DMS153 treated with DMSO at 0.1 percent for 48 hours (cell line): ENCODE measurements at regions not wholly inside any gene's neighbourhood (a gene's known extent, or its start where the extent isn't known, plus 50 kb on each side); places are given as distances from the start of the nearest gene placed in this dataset.
"Not testable (repeated sequence)": the region's sequence is repeated elsewhere in the genome, so short reads cannot be mapped to it uniquely, and the experiment has no call there.

Experiments used
- DNase-seq: peaks from one replicate; lab custom pipeline; 2025; ENCODE audit not compliant: unreplicated experiment; lab: John Stamatoyannopoulos, UW

DNA sequence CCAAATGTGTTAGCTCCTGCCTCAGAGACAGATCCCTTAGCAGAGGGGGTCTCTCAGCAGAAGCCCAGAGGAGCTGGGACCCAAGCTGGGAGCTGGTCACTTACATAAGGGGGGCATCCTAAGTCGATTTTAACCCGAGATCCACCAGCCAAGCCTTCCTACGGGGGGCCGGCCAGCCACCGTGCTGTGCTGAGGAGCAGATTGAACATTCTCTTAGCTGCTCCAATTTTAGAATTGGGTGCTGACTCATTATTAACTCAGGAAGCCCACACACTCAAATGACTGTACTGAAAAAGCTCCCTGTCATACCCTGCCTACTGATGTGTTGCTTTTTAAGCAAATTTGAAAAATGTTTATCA lies 373.0 kb downstream of the BCL2L11 start:
- DNase-seq, result not testable (repeated sequence)

DNA sequence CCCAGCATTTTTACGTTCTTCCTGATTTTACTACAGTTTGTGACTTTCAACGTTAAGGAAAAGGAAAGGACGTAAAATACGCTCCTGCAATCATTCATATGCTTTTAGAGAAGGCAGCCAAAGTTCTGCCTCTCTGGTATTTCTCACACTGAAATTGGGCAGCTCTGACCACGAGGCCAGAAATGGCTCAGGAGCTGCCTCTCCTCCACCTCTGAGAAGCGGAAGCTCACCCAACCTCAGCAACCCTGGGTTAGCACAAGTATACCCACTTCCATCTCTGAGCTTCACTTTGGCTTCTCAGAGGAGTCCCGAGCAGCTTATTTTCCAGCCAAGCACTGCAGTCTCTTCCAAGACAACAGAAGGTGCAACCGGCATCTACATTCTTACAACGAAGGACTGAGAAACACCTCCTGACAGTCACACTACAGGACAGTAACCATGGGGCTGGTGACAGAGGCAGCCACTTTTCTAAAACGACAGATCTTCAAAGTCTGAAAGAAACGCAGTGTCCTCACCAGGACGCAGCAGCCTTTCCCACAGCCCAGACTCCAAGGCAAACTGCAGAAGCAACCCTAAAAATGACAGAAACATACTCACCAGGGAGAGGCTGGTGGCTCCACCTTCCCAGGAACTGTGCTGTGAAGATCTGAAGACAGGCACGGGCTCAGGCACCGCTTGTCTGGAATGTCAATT lies 373.7 kb downstream of the BCL2L11 start:
- DNase-seq, result not testable (repeated sequence)

DNA sequence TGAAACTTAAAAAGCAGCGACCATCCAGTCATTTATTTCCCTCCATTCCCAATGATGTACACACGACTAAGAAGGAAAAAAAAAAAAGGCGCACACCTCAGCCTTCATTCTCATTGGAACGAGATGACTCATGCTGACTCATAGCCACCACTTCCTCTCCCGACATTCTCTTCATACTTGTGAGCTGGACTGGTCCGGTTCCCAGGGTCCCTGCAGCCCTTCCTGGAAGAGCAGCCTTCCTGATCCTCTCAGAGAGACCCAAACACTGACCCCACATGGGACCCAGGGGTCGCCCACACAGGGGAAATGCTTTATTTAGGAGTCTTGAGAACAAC lies 374.2 kb downstream of the BCL2L11 start:
- DNase-seq, result not testable (repeated sequence)

DNA sequence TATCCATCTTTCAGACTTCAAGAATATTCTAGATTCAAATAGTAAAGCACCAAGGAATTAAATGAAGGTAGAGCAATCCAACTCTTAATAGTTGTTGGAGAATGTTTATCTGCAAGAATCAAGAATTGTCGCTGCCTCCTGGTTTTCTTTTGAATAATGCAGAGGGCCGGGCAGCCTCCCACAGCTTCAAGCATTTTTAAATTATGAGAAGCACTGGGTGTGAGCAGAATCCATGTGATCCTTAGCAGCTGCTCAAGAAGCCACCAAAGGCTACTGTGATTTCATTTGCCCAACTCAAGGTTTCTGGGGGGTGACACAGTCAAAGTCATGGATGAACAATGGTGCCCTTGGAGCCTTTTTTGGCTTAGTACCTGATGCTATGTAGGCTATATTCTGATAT lies 374.9 kb downstream of the BCL2L11 start:
- not testable (repeated sequence) for DNase-seq

- DNase-seq, result not testable (repeated sequence)
Measured at GRCh38 chr2:111496176-111496575, 375.5 kb downstream of the BCL2L11 start.

GRCh38 chr2:111496860-111497259 lies 376.1 kb downstream of the BCL2L11 start:
- not testable (repeated sequence) for DNase-seq

DNA sequence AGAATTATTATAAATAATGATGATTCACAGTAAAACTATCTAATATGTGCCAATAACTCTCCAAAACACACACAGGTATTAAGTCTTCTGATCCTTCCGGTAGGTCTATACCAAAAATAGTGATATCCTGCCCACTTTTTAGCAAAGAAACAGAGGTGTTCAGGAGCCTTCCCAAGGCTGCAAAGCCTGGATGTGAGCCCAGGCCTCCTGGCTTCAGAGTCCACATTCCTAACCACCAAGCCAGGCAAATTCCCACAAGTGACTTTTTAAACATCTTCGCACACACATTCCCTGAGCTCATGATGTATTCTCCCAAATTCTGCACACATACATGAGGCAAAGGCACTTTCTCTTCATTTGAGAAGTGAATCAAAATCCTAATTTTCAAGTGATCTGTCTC lies 376.6 kb downstream of the BCL2L11 start:
- not testable (repeated sequence) for DNase-seq

- not testable (repeated sequence) for DNase-seq
Measured at GRCh38 chr2:111500536-111501062, 379.9 kb downstream of the BCL2L11 start.

DNA sequence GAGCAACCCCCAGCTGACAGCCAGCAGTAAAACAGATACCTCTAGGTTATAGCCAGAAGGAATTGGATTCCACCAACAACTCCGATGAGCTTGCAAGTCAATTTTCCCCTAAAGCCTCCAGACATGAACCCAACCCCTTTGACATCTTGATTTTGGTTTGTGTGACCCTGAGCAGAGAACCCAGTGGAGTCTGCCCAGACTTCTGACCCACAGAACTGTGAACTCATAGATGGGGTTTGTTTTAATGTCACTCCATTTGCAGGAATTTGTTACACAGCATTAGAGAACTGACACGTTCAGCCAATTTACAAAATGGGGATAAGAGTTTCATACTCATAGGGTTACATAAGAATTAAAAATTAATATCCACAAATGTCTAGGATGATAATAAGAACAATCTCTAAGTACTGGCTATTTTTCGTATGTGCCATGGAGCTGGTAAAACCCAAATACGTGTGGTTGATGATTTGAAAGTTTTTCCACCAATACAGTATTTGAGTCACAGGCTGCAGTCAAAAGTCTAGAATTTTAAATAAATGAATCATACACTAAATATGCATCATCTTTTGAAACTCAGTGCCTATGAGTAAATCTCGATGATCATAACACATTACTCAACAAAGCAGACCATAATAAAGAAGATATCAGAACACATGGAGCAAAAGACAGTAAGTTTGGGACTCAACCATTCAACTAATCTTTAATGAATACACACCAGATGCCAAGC lies 380.0 kb downstream of the ANAPC1 start:
- not testable (repeated sequence) for DNase-seq

DNA sequence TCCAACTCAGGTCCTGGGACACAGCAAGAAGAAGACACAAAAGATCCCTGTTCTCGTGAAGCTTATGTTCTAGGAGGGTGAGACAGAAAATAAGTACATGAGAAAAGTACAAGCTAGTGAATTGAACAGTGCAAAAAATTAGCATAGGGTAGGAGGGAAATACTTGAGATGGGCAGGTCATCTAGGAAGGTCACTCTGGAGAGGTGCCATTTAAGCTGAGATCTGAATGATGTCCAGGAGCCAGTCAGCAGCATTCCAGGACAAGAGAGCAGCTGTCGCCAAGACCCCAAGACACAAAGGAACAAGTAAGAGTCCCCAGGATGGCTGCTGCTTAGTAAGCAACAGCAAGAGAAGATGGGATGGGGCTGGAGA lies 379.4 kb downstream of the ANAPC1 start:
- not testable (repeated sequence) for DNase-seq

DNA sequence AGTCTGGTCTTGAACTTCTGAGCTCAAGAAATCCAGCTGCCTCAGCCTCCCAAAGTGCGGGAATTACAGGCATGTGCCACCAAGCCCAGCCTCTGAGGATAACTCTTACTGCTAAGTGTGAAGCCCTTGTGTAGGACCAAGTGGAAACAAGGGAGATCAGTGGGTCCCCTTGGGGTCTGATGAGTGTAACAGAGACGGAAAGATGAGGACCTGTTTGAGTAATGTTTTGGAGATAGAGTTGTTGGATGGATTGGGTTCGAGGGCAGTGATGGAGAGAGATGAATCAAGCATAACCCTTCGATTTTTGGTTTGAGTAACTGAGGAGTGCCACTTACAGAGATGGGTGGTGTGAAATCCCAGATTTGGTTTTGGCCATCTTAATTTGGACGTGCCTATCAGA lies 378.7 kb downstream of the ANAPC1 start:
- DNase-seq, result not testable (repeated sequence)

- not testable (repeated sequence) for DNase-seq
Measured at GRCh38 chr2:111506936-111507335, 377.1 kb downstream of the ANAPC1 start.

DNA sequence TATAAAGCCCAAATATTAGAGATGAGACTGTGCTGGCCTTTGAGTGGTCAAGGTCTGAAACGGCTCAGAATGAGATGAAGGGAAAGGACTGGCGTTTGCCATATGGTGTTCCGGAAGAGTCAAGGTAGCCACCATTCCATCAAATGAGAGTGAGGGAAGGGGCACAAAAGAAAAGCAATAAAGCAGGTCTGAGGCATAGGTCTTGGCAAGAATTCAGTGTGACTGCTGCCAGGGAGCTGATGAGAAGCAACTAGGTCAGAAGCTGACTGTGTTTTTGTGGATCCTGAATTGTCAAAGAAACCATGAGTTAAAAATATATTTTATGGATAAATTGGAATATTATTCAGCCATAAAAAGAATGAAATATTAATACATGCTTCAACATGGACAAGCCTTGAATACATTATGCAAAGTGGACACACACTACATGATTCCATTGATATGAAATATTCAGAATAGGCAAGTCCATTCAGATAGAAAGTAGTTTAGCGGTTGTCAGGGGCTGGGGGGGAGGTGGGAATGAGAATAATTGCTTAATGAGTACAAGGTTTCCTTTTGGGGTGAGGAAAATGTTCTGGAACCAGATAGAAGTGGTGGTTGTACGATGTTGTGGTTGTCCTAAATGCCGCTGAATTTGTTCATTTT lies 374.6 kb downstream of the ANAPC1 start:
- DNase-seq, result not testable (repeated sequence)

GRCh38 chr2:111510384-111510783 lies 373.6 kb downstream of the ANAPC1 start:
- not testable (repeated sequence) for DNase-seq

DNA sequence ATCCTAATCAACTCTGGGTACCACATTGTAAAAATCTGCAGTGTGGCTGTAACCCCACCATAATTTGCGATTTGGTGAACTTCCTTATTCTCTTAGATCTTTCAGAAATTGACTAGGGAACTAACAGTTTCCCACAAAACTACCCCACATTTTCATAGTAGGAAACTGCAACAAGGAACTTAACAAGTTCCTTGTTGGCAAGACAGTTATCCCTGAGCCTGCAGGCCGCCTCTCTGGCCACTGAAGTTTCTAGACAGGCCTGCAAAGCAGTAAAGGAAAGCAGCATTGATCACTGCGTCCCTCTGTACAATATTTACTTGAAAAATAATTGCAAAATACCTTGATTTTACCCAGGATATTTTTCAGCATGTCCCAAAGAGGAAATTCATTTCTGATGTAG lies 372.9 kb downstream of the ANAPC1 start:
- not testable (repeated sequence) for DNase-seq

DNA sequence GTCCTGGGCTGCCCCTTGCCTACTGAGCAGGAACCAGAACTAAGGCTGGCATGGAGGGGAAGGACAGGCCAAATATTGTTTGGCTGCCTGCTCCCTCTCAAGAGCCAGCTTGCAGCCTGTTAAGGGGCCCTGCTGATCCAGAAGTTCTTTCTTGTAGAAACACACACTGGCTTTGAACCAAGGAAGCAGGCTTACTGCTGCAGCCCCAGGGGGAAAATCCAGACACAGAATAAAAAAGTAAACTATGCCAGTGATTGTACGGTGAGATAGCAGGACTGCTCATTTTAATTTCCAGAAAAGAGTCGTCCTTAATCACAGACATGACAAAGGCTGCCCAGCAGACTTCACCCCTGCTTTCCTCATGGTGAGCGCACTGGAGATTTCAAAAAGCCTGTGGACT lies 371.6 kb downstream of the ANAPC1 start:
- DNase-seq, result not testable (repeated sequence)

- not testable (repeated sequence) for DNase-seq
Measured at GRCh38 chr2:111514138-111514537, 369.9 kb downstream of the ANAPC1 start.

DNA sequence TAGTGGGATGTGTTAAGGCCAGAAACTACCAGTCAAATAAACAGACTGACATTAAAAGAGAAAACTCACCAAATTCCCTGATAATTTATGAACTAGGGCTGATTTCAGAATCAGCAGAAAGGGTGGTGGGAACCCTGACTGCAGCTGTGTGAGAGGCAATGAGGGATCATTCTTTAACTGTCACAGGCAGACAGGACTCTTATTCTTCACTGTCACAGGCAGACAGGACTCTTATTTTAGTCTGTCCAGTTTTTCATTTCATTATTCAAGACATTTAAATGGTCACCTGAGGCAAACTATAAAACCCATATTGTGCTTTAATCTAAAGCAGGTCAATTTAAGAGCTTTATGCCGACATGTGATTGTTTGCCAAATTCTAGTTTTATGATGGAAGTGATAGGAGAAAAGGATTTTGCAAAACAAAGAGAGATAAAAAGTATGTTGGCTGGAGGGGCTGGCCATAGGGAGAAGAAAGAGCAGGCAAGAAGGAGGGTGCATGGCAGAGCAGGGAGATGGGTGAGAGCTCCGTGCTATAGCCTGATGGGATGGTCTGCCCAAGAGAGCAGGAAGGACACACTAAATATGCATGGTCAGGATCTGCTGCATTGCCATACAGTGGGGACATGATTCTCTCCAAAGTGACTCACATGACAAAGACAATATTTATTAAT lies 366.8 kb downstream of the ANAPC1 start:
- DNase-seq, result not testable (repeated sequence)

GRCh38 chr2:111517721-111518053 lies 366.3 kb downstream of the ANAPC1 start:
- DNase-seq, result not testable (repeated sequence)

DNA sequence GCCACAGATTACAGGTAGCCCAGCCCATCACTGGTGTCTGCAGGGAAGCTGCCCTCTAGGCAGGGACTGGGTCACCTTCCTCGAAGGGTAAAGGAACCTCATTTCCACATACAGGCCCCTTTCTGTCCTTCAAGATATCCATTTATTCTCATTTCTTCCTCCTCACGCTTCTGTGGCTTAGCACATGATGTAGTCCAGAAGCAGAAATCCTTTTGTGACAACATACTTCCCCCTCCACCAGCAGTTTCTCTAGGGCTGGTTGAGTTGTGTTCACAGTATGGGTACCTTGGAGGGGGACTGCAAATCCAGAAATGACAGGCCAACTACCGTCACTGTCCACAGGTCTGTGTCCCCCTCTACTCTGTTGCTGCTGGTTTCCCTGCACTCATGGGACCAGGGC lies 364.9 kb downstream of the ANAPC1 start:
- no peak for DNase-seq

DNA sequence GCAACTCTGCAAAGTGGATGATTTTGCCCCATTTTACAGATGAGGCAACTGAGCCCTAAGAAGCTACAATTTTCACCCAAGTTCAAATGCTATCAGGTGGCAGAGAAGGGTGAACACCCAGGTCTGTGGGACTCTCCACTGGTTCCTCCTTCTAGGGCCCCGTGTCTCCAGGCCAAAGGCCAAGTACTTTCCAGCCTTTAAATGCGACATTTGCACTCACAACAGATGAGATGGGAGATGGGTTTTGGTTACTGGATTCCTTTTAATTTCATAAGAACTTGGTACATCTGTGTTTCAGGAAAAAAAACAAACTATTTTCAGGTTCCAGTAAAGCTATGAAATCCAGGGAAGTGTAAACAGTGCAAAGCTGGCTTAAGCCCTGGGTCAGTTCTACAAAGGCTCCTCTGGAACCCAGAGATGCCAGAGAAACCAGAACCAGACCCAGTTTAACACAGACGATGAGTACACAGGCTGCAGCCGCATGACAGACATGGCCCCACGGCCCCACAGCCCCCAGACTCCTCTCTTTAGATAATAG lies 361.7 kb downstream of the ANAPC1 start:
- DNase-seq, result no peak
